NCI-H748 (cell line): ENCODE measurements at regions not wholly inside any gene's neighbourhood (a gene's known extent, or its start where the extent isn't known, plus 50 kb on each side); places are given as distances from the start of the nearest gene placed in this dataset.
"Not testable (repeated sequence)": the region's sequence is repeated elsewhere in the genome, so short reads cannot be mapped to it uniquely, and the experiment has no call there.

Experiments used
- DNase-seq: peaks from one replicate; lab custom pipeline; 2025; ENCODE audit not compliant: unreplicated experiment; lab: John Stamatoyannopoulos, UW

DNA sequence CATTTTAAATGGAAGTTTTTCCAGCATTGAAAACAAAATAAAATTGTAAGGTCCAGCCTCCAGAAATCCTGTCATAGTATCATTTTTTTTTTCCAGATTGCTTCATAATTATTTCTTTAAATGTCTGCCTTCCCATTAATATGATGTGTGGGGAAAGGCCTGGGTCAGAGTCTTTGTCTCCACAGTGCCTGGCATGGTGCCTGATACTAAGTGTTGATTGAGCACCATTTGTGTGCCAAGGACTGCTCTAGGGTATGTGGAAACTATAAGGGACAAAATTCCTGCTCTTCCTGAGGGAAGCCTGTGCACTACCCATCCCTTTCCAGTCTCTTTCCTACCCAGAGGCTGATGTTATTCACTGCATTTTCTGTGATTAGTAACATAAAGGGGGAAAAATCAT is 53.1 kb upstream of the BEND4 start:
- DNase-seq: no peak

DNA sequence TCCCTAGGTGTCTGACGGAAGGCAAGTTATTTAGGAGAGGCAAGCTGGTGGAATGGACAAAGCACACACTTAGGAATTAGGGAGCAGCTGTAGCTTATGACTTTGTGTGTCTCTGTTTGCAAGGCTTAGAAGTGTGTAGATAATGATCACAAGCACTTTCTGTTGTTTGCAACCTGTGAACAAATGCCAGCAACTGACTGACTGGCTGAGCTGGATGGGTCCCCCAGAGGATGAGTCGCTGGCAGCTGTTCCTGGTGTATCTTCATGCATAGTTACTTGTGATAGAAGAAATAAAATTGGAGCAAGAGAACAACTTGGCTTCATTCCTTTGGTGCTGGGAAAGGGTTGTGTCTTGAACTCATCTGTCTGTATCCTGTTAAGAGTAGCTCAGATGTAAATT is 64.2 kb upstream of the BEND4 start:
- no peak for DNase-seq

DNA sequence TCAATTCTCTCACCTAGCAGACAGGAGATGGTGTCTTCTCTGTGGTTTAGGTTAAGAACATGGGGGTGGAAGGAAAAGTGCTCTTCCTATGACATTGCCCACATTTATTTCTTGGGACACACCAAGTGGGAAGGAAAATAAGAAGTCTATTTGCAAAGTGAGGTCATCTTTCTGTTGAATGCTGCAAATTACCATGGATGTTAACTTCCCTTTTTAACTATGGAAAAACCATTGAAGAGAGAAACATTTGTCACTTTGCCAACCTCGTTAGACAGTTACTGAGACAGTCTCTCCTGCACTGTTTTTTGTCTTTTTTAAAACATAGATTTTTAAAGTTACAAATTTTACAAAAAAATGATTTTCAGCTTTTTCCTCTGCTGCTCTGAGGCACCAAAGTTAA is 72.8 kb upstream of the BEND4 start:
- DNase-seq: peak; percentile 1

DNA sequence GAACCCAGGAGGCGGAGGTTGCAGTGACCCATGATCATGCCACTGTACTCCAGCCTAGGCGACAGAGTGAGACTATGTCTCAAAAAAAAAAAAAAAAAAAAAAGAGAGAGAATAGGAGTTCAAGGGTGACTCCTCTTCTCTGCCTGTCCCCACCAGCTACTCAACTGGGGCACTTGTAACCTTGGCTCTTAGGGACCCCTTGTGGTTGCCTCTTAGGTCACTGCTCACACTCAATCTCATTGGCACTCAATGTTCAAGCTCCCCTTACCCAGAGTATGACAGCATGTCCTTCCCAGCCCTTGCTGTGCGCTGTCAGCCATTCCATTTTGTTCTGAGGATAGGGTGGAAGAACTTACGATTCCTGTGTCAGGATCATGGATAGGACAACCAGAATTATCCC is 82.4 kb upstream of the BEND4 start:
- DNase-seq: no peak

DNA sequence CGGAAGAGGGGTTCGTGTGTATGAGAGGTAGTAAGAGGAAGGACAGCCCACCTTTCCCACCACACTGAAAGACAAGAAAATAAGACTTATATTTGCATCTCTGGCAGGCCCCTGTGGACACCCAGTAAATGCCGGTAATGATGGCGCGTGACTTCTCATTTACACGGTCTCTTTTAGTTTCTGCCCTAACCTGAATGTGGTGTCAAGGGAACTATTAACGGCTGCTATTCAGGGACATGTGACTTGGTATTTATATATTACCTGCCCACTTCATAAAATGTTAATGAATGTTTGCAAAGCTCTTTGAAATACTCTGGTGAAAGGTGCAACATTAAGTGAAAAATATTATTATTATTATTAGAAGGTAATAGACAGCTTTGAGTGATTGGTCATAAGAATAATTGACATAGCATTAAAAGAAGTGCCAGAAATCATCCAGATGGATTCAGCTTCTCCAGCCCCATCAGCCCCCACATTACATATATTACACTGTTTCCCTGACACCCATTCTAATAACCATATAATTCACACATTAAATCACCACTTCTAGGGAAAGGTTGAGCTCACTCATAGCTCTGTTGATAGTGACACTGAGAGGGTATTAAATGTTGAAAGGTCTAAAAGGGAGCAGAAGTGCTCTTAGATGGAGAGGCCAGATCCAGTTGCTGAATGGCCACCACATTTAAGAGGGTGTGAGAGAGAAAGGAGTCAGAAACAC is 83.0 kb upstream of the BEND4 start:
- DNase-seq: no peak

DNA sequence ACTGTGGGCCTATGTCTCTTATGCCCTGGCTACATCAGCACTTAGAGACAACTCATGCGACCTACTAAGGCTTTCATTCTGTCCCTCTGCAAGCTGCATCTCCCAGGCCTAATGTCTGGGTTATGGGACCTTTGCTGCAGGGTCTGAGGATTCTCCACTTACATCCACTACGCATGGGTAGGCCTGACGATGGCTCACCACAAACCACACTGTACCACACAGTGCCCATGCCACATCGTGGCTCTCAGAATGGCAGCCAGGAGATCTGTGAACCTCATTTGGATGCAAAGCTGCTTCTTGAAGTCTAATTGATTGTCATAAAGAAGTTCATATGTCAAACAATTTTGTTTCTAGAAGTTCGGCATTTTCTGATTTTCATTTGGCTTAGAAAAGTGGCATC is 84.6 kb upstream of the BEND4 start:
- no peak for DNase-seq

DNA sequence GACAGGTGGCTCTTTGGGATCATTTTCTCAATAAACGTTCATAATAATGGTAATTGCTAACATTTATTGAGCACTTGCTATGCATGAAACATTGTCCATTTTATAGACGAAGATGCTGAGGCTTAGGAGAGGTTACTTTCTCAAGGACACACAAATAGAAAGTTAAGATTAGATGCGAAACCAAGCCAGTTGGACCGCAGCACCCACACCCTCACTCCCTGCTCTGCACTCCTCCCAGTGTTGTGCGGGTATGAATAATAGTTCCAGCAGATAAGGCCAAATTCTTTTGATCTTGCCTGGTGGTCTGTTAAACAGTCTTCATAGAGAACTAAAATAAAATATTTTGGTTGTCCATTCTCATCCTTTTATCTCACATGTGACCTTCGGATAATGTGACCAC is 85.0 kb upstream of the BEND4 start:
- DNase-seq: no peak

DNA sequence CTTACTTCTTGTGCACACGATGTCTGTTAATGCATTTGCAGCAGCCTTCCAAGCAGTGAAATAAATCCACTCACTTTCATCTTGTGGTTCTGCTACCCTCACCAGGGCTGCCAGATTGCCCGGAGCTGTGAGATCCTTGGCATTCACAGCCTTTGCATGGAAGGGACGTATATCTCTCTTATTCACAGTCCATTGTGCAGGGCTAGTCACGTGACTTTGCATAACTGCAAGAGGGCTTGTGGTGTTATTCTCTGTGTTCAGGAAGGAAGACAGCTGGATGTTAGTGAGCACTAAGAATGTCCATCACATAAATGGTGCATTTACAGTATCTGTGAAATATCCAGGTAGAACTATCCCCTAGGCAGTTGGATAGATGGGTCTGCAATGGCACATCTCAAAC is 96.5 kb upstream of the BEND4 start:
- no peak for DNase-seq

DNA sequence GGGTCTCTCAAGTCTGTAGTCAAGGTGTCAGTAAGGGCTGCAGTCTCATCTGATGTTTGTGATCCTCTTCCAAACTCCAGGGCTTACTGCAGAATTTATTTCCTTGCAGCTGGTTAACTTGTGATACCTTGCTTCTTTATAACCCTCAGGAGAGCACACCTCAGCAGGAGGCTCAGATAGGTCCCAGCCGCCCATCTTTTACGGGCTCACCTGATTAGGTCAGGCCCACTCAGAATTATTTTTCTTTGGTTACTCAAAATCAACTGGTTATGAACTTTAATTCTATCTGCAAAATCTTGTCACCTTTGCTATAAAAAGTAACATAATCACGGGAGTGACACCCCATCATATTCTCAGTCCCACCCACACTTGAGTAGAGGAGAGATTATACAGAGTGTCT is 99.9 kb upstream of the BEND4 start:
- no peak for DNase-seq

DNA sequence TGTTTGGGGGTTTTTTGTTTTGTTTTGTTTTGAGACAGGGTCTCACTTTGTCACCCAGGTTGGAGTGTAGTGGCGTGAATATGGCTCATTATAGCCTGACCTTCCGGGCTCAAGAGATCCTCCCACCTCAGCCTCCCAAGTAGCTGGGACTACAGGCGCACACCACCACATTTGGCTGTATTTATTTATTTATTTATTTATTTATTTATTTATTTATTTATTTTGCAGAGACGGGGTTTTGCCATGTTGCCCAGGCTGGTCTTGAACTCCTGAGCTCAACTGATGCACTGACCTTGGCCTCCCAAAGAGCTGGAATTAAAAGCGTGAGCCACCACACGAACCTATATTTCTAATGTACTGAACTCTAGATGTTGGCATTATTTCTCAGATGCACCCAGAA is 105.2 kb upstream of the BEND4 start:
- not testable (repeated sequence) for DNase-seq

DNA sequence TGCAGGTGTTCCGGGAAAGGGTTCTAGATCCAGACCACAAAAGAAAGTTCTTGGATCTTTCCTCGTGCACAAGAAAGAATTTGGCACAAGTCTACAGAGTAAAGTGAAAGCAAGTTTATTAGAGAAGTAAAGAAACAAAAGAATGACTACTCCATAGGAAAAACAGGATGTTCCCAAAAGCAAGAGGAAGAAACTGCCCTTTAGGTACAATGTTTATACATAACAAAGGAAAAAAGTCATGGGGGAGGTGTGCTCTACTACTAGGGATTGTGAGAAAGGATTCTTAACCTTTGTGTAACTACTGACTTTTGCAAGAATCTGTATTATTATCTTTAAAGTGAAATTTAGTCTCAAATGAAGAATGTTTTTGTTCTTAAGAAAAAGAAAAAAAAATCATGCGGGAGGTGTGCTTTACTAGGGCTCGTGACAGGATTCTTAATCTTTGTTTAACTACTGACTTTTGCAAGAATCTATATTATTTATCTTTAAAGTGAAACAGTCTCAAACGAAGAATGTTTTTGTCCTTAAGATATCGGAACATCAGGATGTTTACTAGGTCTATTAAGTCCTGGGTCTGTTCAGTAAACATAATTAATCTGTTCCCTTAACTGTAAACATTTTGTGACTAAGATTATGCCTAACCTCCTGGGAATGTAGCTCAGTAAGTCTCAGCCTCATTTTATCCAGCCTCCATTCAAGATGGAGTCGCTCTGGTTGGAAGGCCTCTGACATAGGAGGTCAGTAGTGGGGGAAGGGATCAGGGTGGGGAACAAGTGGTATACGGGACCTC is 110.4 kb upstream of the BEND4 start:
- DNase-seq: no peak

DNA sequence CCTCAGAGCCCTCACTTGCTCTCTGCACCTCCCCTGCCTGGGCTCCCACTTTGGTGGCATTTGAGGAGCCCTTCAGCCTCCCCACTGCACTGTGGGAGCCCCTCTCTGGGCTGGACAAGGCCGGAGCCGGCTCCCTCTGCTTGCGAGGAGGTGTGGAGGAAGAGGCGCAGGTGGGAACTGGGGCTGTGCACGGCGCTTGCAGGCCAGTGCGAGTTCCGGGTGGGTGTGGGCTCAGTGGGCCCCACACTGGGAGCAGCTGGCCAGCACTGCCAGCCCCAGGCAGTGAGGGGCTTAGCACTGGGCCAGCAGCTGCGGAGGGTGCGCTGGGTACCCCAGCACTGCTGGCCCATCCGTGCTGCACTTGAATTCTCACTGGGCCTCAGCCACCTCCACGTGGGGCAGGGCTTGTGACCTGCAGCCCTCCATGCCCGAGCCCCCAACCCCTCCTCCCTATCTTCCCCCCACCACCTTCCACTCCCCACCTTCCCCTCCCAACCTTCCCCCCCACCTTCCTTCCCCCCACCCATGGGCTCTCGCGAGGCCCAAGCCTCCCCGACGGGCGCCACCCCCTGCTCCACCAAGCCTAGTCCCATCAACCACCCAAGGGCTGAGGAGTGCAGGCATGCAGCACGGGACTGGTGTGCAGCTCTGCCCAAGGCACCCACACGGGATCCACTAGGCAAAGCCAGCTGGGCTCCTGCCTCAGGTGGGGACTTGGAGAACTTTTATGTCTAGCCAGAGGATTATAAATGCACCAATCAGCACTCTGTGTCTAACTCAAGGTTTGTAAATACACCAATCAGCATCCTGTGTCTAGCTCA is 113.5 kb upstream of the BEND4 start:
- DNase-seq: no peak

DNA sequence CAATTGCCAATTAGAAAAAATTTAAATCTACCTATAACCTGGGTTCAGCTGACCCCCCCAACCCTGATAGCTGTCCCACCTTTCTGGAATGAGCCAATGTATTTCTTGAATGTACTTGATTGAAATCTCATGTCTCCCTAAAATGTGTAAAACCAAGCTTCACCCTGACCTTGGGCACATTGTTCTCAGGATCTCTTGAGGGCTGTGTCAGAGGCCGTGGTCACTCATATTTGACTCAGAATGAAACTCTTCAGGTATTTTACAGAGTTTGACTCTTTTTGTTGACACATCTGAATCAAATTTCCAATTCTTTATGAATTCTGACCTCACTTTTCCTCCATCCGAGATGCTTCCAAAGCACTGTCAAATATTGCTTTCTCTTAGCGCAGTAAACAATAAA is 115.3 kb upstream of the BEND4 start:
- no peak for DNase-seq

DNA sequence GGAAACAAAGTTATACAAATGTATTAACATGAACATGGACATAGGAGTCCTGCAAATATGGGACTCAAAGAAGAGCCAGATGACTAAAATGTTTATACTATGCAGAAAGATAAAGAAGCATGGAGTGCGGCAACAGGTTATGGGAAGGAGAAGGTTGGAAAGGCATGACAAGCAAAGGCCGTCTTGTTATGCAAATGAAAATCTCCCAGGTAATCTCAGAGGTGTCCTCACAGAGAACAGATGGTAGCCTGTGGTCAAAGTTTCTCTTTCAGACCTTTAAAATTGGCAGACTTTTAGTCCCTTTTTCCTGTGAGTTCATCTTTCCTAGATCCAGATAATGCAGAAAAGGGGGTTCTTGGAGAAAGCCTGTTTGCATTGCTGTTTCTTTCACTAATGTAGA is 116.4 kb upstream of the BEND4 start:
- no peak for DNase-seq

DNA sequence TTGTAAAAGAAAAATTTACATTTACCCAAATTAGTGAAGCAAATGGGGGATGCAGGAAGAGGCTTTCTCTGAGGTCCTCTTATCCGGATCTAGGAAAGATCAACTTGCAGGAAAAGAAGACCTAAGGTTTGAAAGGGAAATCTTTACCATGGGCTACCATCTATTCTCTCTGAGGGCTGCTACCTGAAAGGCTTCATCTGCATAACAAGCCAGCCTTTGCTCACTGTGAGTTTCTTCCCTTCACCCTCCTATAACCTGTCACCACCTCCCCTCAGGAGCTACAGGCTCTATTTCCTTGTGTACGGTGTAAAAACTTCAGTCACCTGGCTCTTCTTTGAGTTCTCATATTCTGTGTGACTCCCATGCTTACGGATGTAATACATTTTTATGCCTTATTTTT is 118.6 kb upstream of the BEND4 start:
- no peak for DNase-seq

DNA sequence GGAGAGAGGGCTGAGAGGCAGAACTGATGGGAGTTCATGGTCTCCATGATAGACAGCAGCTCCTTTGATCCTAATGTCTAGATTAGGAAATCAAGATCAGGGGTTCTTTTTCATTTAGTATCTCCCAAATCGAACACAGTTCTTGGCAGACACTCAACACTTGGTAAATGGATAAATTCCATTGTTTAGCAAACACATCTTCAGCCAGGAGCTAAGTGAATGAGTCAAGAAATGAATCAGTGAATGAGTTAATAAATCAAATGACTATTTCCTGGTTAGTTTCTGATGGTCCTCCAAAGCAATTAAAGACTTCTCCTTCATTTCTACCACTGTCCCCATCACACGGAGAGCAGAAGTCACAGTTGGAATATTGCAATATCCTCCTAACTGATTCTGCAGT is 120.0 kb upstream of the SHISA3 start:
- DNase-seq: no peak

DNA sequence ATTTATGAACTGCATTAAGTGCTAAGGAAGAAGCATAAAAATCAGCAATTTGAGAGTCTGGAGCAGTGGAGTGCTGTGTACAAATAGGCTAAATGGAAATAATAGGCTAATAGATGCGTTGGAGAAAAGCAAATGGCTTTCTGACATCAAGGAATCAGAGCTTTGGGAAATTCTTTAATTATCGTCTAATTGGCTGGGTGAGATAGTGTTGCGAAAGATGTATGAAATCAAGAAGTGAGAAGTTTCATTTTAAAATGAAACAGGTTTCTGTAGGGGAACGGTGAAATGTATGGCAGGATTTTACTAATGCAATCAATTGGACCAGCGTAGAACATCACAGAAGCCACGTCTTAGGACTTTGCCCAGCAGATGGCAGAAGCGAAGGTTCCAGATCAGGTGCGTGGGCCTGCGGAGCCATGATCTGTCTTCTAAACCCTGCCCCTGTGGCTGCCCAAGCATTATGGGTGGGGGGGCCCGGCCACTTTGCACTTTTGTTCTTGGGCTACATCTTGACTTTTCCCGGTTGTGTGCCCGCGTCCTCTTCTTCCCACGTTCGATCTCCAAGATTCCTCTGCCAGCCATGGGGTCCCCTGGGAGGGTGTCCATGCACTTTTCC is 118.5 kb upstream of the SHISA3 start:
- DNase-seq: no peak

DNA sequence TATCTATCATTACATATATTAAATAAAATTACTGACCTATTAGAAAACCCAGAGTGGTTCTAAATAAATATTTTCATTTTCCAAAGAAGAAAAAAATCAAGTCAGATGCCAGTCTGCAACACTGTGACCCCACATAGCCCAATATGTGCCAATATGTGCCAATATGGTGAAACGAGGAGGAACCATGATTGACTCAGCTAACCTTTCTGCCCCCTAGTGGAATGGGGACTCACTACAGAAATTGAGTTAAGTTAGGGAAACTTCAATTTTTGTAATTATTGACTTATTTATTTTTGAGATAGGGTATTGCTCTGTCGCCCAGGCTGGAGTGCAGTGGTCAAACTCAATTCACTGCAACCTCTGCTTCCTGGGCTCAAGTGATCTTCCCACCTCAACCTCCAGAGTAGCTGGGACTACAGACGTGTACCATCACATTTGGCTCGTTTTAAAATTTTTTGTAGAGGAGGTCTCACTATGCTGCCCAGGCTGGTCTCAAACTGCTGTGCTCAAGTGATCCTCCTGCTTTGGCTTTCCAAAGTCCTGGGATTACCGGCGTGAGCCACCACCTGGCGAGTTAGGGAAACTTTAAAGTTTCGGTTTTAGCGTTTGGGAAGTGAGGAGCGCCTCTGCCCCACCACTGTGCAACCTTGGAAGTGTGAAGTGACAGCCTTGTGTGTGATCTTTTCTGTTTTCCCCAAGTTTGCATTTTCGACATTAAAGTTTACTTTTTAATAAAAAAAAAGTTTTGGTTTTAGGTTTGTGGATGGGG is 116.8 kb upstream of the SHISA3 start:
- peak; percentile 22 for DNase-seq

DNA sequence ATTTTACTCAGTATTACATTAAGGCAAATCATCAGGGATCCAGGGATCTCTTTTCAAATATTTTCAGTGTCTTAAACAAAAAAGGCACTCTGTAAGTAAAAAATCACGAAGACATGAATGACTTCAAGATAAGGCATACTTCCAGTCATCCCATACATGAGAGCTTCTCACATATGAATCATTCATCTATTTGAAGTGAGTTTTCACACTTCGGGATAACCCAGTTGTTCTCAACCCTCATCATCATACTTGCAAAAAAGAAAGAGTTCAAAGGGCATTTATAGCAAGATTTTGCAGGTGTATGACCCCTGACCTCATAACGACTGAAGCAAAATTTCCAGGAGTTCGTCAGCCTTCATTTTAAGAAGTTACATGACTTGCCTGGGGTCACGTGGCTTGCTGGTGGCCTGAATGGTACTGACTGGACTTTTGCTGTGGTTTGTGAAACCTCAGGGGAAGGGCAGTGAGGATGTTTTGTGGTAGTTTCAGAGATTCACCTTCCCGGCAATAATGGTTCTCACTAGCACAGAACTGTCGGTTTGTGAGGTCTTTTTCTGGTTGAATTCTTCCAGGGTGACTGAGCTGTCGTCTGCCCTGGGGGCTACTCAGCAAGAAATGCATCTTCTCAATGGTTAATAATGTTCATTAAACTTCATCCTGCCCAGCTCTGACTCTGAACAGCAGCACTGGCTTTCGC is 115.8 kb upstream of the SHISA3 start:
- DNase-seq: no peak
